ENCODE measurements at regions not wholly inside any gene's neighbourhood (a gene's known extent, or its start where the extent isn't known, plus 50 kb on each side); places are given as distances from the start of the nearest gene placed in this dataset.
"Not testable (repeated sequence)": the region's sequence is repeated elsewhere in the genome, so short reads cannot be mapped to it uniquely, and the experiment has no call there.

- Histone ChIP-seq H3K27ac (no peak overlapping the region), H3K4me1 (ENCODE audit: insufficient read depth) (no peaks in the 10 kb centered on the region), H3K36me3 (no peaks in the 10 kb centered on the region), H3K27me3 (no peaks in the 10 kb centered on the region), H3K9me3 (no peaks in the 10 kb centered on the region), H3K4me3 (no peak overlapping the region)
- DNase-seq, result no peak
- 89 to 91% (median 90%) methylated on average over 5 of the region's 5 CpGs for WGBS, 3 donors
- intact Hi-C loops (cut with DNase I), result no loop called here
- TF ChIP-seq, protein P1, sequence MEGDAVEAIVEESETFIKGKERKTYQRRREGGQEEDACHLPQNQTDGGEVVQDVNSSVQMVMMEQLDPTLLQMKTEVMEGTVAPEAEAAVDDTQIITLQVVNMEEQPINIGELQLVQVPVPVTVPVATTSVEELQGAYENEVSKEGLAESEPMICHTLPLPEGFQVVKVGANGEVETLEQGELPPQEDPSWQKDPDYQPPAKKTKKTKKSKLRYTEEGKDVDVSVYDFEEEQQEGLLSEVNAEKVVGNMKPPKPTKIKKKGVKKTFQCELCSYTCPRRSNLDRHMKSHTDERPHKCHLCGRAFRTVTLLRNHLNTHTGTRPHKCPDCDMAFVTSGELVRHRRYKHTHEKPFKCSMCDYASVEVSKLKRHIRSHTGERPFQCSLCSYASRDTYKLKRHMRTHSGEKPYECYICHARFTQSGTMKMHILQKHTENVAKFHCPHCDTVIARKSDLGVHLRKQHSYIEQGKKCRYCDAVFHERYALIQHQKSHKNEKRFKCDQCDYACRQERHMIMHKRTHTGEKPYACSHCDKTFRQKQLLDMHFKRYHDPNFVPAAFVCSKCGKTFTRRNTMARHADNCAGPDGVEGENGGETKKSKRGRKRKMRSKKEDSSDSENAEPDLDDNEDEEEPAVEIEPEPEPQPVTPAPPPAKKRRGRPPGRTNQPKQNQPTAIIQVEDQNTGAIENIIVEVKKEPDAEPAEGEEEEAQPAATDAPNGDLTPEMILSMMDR (IDR thresholded peaks at IDR 0.05), result no peak
- TF ChIP-seq EP300 (IDR thresholded peaks at IDR 0.05), result no peak
- no peak for TF ChIP-seq POLR2A (IDR thresholded peaks at IDR 0.05)
Measured at GRCh38 chr14:83184531-83184930, 1650.9 kb upstream of the SEL1L start.

- DNase-seq; intact Hi-C loops (cut with DNase I): not testable (repeated sequence)
Measured at GRCh38 chr14:83188311-83188710, 1654.7 kb upstream of the SEL1L start.

DNA sequence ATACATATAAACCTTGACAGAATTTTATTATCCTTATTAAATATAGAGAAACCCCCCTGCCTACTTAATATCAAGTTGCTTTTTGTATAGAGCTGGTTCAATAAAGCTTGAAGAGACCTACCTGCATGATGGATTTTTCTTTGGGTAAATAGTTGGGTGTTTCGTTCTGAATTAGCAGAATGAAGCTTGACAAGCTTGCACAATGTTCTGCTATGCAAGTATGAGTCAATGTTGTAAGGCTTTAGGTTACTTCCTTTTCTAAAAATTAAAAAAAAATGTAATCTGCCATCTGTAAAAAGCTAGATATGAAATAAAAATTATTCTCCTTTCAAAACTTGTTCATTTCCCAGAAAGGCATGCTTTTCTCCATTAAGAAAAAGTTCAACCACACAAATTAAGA lies 1662.6 kb upstream of the SEL1L start:
- Histone ChIP-seq H3K27me3 (no peaks in the 10 kb centered on the region), H3K27ac (no peak overlapping the region), H3K36me3 (no peaks in the 10 kb centered on the region), H3K4me1 (ENCODE audit: insufficient read depth) (no peaks in the 10 kb centered on the region), H3K4me3 (no peak overlapping the region), H3K9me3 (no peaks in the 10 kb centered on the region)
- intact Hi-C loops (cut with DNase I), result no loop called here
- TF ChIP-seq, protein P1 (IDR thresholded peaks at IDR 0.05), result no peak
- TF ChIP-seq EP300 (IDR thresholded peaks at IDR 0.05) (no peak), POLR2A (IDR thresholded peaks at IDR 0.05) (no peak)
- WGBS, 3 donors, result 80 to 90% (median 87%) methylated on average over 1 of the region's 1 CpG
- no peak for DNase-seq

More at GRCh38 chr14:83188311-83188710, 1654.7 kb upstream of the SEL1L start:
- not testable (repeated sequence) for H3K4me1 ChIP-seq (ENCODE audit: insufficient read depth); H3K4me3 ChIP-seq; H3K36me3 ChIP-seq; H3K27me3 ChIP-seq; H3K9me3 ChIP-seq; H3K27ac ChIP-seq

DNA sequence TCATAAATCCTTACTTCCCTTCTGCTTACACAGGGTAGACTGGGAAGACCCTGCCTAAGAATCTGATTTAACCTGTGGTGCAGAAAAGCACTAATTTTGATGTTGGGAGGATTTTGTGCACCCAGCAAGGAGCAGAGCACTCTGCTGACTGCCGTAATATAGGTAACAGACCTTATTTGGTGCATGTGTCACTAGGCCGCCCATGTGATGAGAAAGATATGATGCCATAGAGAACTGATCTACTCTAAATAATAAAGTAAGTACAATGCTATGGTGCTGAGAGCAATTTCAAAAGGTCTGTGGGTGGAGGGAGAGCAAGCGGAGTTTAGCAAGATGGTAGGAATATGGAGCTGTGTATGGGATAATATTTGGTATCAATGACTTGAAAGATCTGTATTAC lies 1663.6 kb upstream of the SEL1L start:
- Histone ChIP-seq H3K4me1 (ENCODE audit: insufficient read depth) (no peaks in the 10 kb centered on the region), H3K9me3 (no peaks in the 10 kb centered on the region), H3K4me3 (no peak overlapping the region), H3K27me3 (no peaks in the 10 kb centered on the region), H3K36me3 (no peaks in the 10 kb centered on the region), H3K27ac (no peak overlapping the region)
- TF ChIP-seq POLR2A (IDR thresholded peaks at IDR 0.05) (no peak), EP300 (IDR thresholded peaks at IDR 0.05) (no peak)
- TF ChIP-seq, protein P1 (IDR thresholded peaks at IDR 0.05), result no peak
- 63 to 65% (median 64%) methylated on average over 3 of the region's 3 CpGs for WGBS, 3 donors
- no peak for DNase-seq
- intact Hi-C loops (cut with DNase I), result no loop called here

DNA sequence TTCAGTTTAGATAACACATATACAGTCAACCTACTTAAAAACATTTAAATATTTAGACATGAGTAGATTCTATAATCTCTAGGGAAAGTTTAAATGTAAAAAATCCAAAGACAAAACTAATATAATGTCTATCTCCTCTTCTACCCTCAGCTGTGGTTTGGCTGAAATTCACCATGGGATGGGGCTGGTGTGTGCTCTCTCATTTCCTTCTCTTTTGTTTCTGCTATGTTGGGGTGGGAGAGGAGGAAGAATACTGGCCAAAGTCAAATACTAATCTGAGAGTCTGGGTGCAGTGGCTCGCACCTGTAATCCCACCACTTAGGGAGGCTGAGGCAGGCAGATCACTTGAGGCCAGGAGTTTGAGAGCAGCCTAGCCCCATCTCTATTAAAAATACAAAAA lies 1673.9 kb upstream of the SEL1L start:
- Histone ChIP-seq H3K9me3 (no peaks in the 10 kb centered on the region), H3K36me3 (no peaks in the 10 kb centered on the region), H3K27me3 (no peaks in the 10 kb centered on the region), H3K4me1 (ENCODE audit: insufficient read depth) (no peaks in the 10 kb centered on the region), H3K4me3 (no peak overlapping the region), H3K27ac (no peak overlapping the region)
- DNase-seq, result no peak
- intact Hi-C loops (cut with DNase I), result no loop called here
- 96% methylated on average over 1 of the region's 1 CpG for WGBS, 3 donors
- TF ChIP-seq EP300 (IDR thresholded peaks at IDR 0.05) (no peak), POLR2A (IDR thresholded peaks at IDR 0.05) (no peak)
- TF ChIP-seq, protein P1 (IDR thresholded peaks at IDR 0.05), result no peak

Data from ovary (tissue), 7 donors.